Spleen (tissue), 11 donors: ENCODE measurements at regions not wholly inside any gene's neighbourhood (a gene's known extent, or its start where the extent isn't known, plus 50 kb on each side); places are given as distances from the start of the nearest gene placed in this dataset.
"Not testable (repeated sequence)": the region's sequence is repeated elsewhere in the genome, so short reads cannot be mapped to it uniquely, and the experiment has no call there.

ENCODE experiments used
- DNase-seq: peaks from one replicate; pipeline ENCODE4 v3.0.0-alpha.2; 2020
- H3K27ac ChIP-seq, 8 donors: fragments of 200-600 bp; sonication (generic) in 7 of 8; 1 replicate in 4 of 8; 2 replicates in 4 of 8; pipeline versions ENCODE4 v1.5.0 to v1.8.0; 2016 to 2021; ENCODE audit warnings: inconsistent platforms in 4 of 8, mild to moderate bottlenecking in 4 of 8, moderate library complexity in 1 of 8
- H3K27me3 ChIP-seq, 7 donors: fragments of 200-600 bp; sonication (generic) in 6 of 7; replicated peaks in 1 of 7; 1 replicate in 4 of 7; 2 replicates in 3 of 7; pipeline versions ENCODE4 v1.5.0 to v1.8.0; 2016 to 2021; ENCODE audit warnings: inconsistent platforms in 3 of 7, mild to moderate bottlenecking in 1 of 7
- H3K36me3 ChIP-seq, 6 donors: fragments of 200-600 bp; sonication (generic) in 5 of 6; 1 replicate in 4 of 6; 2 replicates in 2 of 6; pipeline versions ENCODE4 v1.5.0 to v1.8.0; 2016 to 2021; ENCODE audit warnings: inconsistent platforms in 2 of 6
- H3K4me1 ChIP-seq, 6 donors: fragments of 200-600 bp; sonication (generic) in 5 of 6; 1 replicate in 3 of 6; 2 replicates in 3 of 6; pipeline versions ENCODE4 v1.5.0 to v1.8.0; 2016 to 2021; ENCODE audit warnings: inconsistent platforms in 3 of 6
- H3K4me3 ChIP-seq, 8 donors: fragments of 200-600 bp; sonication (generic) in 7 of 8; 1 replicate in 4 of 8; 2 replicates in 4 of 8; pipeline versions ENCODE4 v1.5.0 to v1.8.0; 2016 to 2021; ENCODE audit warnings: inconsistent platforms in 4 of 8, mild to moderate bottlenecking in 4 of 8, moderate library complexity in 2 of 8
- H3K9me3 ChIP-seq, 8 donors: fragments of 200-600 bp; sonication (generic) in 7 of 8; 1 replicate in 4 of 8; 2 replicates in 4 of 8; pipeline versions ENCODE4 v1.5.0 to v1.8.0; 2016 to 2021; ENCODE audit warnings: inconsistent platforms in 4 of 8
- CTCF ChIP-seq, 11 experiments: fragments of 200-600 bp in 7 of 11; fragments of 450-650 bp in 4 of 11; sonication (generic) in 4 of 11; IDR thresholded peaks in 8 of 11; conservative IDR thresholded peaks in 3 of 11; 1 replicate in 7 of 11; 2 replicates in 4 of 11; pipeline versions ENCODE4 v1.4.0 to v1.8.0; 2016 to 2021; ENCODE audit warnings: antibody characterized with exemption in 11 of 11, inconsistent platforms in 4 of 11, mild to moderate bottlenecking in 1 of 11
- POLR2A ChIP-seq, 3 donors: fragments of 450-650 bp; IDR thresholded peaks; one replicate each; pipeline ENCODE4 v1.5.1; 2017; ENCODE audit warnings: antibody characterized with exemption in 3 of 3, mild to moderate bottlenecking in 1 of 3
- POLR2AphosphoS5 ChIP-seq, 3 donors: sonication (generic); formaldehyde crosslinking; IDR thresholded peaks; one replicate each; pipeline ENCODE4 v1.5.1; 2017; ENCODE audit warnings: antibody characterized with exemption in 3 of 3
- WGBS, 5 donors: extraction: QIAGEN DNeasy Blood & Tissue Kit in 3 of 5; methylation state at CpG; one replicate each; pipeline versions ENCODE4 v1.1.5 to v1.1.7; 2013 to 2018; 5-methylcytosine and 5-hydroxymethylcytosine counted together
- intact Hi-C: fragments of 100-400 bp; cut with DNase I; formaldehyde crosslinking; loops from one replicate; pipeline ENCODE4 v1.15.0; 2023; ENCODE audit warnings: low total_unique reads
- donor health status: healthy with polysubstance abuse.
- donor health status: DM: no; HTN: no; CAD: no; lungs with moderate emphysema.
- donor health status: DM: no; HTN: no; CAD: no.
- donor health status: Bipolar disorder and iron deficiency.
- donor health status: healthy.
- donor health status: DM: no; HTN: no; CAD: no.
- donor health status: DM: yes; HTN: yes; CAD: no.

GRCh38 chr7:131626643-131627042 lies 70.2 kb upstream of the PODXL start:
- TF ChIP-seq POLR2AphosphoS5 (IDR thresholded peaks at IDR 0.05): no peak
- TF ChIP-seq CTCF (IDR thresholded peaks at IDR 0.05 in 8 of 11, conservative IDR thresholded peaks at IDR 0.05 in 3 of 11): no peak
- no peak for TF ChIP-seq POLR2A (IDR thresholded peaks at IDR 0.05)
- intact Hi-C loops: no loop called here
- H3K27me3 ChIP-seq: peaks cover 0 to 9% (median 0%) of the 10 kb centered on the region in 7 donors
- no peak for DNase-seq
- H3K9me3 ChIP-seq: no peaks in the 10 kb centered on the region
- H3K27ac ChIP-seq: no peak overlapping the region
- H3K4me1 ChIP-seq: peaks cover 0 to 50% (median 19%) of the 10 kb centered on the region in 6 donors
- no peaks in the 10 kb centered on the region for H3K36me3 ChIP-seq
- 60 to 89% (median 77%) methylated on average over 6 of the region's 6 CpGs for WGBS, 5 donors
- no peak overlapping the region for H3K4me3 ChIP-seq

- Histone ChIP-seq H3K27ac (no peak overlapping the region), H3K4me3 (no peak overlapping the region), H3K4me1 (peaks cover 0 to 50% (median 20%) of the 10 kb centered on the region in 6 donors), H3K9me3 (no peaks in the 10 kb centered on the region), H3K27me3 (peaks cover 0 to 9% (median 0%) of the 10 kb centered on the region in 7 donors), H3K36me3 (no peaks in the 10 kb centered on the region)
- no peak for DNase-seq
- 39 to 47% (median 46%) methylated on average over 12 of the region's 12 CpGs for WGBS, 5 donors
- TF ChIP-seq POLR2AphosphoS5 (IDR thresholded peaks at IDR 0.05) (no peak), POLR2A (IDR thresholded peaks at IDR 0.05) (no peak), CTCF (IDR thresholded peaks at IDR 0.05 in 8 of 11, conservative IDR thresholded peaks at IDR 0.05 in 3 of 11) (no peak)
- intact Hi-C loops: no loop called here
Measured at GRCh38 chr7:131625817-131626372, 69.5 kb upstream of the PODXL start.

- H3K4me1 ChIP-seq: peaks cover 0 to 50% (median 20%) of the 10 kb centered on the region in 6 donors
- H3K27ac ChIP-seq, H3K36me3 ChIP-seq, intact Hi-C loops, H3K27me3 ChIP-seq, H3K4me3 ChIP-seq, H3K9me3 ChIP-seq, DNase-seq: not testable (repeated sequence)
- WGBS, 5 donors: 77 to 92% (median 87%) methylated on average over 9 of the region's 9 CpGs
Measured at GRCh38 chr7:131625345-131625744, 68.9 kb upstream of the PODXL start.

GRCh38 chr7:131624536-131624935 lies 68.1 kb upstream of the PODXL start:
- no peaks in the 10 kb centered on the region for H3K36me3 ChIP-seq
- H3K4me1 ChIP-seq: peaks cover 0 to 48% (median 17%) of the 10 kb centered on the region in 6 donors
- H3K9me3 ChIP-seq: no peaks in the 10 kb centered on the region
- H3K4me3 ChIP-seq: no peak overlapping the region
- no peaks in the 10 kb centered on the region for H3K27me3 ChIP-seq
- no peak overlapping the region for H3K27ac ChIP-seq
- no peak for TF ChIP-seq POLR2A (IDR thresholded peaks at IDR 0.05)
- WGBS, 5 donors: 73 to 83% (median 79%) methylated on average over 7 of the region's 7 CpGs
- intact Hi-C loops: no loop called here
- no peak for DNase-seq

GRCh38 chr7:131623154-131623553 lies 66.7 kb upstream of the PODXL start:
- DNase-seq: no peak
- TF ChIP-seq CTCF (IDR thresholded peaks at IDR 0.05 in 8 of 11, conservative IDR thresholded peaks at IDR 0.05 in 3 of 11) (no peak), POLR2AphosphoS5 (IDR thresholded peaks at IDR 0.05) (peak; percentile 40 to 54 (median 47))
- H3K36me3 ChIP-seq: no peaks in the 10 kb centered on the region
- H3K4me3 ChIP-seq: no peak overlapping the region
- peaks cover 0 to 40% (median 12%) of the 10 kb centered on the region in 6 donors for H3K4me1 ChIP-seq
- intact Hi-C loops: no loop called here
- H3K27ac ChIP-seq: peak overlapping the region in 3 of 8 donors; percentile 7 to 58 (median 11)
- no peaks in the 10 kb centered on the region for H3K9me3 ChIP-seq
- H3K27me3 ChIP-seq: no peaks in the 10 kb centered on the region
- WGBS, 5 donors: 33 to 56% (median 41%) methylated on average over 9 to 10 of the region's 10 CpGs
